GM12873 (cell line): ENCODE measurements at regions not wholly inside any gene's neighbourhood (a gene's known extent, or its start where the extent isn't known, plus 50 kb on each side); places are given as distances from the start of the nearest gene placed in this dataset.

ENCODE experiments used
- TF ChIP-seq, protein P1 (sequence below): IDR thresholded peaks from 2 replicates; pipeline ENCODE4 v1.5.1; 2012; ENCODE audit warnings: low read depth, mild to moderate bottlenecking, moderate library complexity, low read length, control low read depth; ENCODE audit not compliant: insufficient read depth; ENCODE audit errors: missing control alignments

DNA sequence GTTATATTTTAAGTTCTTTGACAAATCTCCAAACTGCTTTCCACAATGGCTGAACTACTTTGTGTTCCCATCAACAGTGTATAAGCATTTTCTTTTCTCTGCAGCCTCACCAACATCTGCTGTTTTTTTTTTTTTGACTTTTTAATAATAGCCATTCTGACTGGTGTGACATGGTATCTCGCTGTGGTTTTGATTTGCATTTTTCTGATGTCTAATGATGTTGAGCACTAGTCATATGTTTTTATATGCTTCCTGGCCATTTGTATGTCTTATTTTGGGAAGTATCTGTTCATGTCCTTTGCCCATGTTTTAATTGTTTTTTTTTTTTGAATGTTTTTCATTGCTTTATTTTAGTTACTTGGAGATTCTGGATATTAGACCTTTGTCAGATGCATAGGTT is 196.6 kb downstream of the PLK2 start:
- TF ChIP-seq, protein P1, sequence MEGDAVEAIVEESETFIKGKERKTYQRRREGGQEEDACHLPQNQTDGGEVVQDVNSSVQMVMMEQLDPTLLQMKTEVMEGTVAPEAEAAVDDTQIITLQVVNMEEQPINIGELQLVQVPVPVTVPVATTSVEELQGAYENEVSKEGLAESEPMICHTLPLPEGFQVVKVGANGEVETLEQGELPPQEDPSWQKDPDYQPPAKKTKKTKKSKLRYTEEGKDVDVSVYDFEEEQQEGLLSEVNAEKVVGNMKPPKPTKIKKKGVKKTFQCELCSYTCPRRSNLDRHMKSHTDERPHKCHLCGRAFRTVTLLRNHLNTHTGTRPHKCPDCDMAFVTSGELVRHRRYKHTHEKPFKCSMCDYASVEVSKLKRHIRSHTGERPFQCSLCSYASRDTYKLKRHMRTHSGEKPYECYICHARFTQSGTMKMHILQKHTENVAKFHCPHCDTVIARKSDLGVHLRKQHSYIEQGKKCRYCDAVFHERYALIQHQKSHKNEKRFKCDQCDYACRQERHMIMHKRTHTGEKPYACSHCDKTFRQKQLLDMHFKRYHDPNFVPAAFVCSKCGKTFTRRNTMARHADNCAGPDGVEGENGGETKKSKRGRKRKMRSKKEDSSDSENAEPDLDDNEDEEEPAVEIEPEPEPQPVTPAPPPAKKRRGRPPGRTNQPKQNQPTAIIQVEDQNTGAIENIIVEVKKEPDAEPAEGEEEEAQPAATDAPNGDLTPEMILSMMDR, result no peak

DNA sequence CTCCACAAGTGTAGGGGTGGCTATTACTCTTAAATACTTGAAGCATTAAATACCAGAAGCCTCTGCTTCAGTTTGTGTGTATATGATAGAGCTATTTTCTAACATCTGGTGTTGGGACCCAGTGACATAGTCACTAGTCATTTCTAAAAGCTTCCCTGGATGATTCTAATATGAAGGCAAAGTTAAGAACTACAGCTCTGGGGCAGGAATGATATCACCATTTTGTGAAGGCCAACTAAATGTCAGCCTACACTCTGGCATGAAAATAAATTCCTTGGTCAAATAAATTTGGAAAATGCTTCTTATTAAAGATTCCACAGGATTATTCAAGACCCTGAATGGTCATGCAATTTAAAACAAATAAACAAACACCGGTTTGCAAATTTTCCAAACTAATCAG is 197.7 kb downstream of the PLK2 start:
- TF ChIP-seq, protein P1, result no peak

DNA sequence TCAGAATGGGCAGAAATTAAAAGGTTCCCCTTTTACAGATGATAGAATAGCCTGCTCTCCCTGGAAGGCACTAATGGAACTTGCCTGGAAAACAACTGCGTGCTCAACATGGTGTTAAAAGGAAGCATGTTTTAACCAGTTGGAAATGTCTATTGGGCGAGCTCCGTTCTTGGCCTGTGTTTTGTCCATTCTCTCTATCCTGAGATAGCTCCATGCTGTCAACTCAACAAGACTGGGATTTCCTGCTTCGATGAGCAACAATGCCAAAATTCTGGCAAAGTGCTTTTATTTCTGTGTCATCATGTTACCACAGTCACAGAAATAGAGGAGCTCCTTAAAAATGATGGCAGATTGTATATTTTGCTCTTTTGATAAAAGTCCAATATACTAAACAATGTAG is 198.3 kb downstream of the PLK2 start:
- TF ChIP-seq, protein P1, result no peak

DNA sequence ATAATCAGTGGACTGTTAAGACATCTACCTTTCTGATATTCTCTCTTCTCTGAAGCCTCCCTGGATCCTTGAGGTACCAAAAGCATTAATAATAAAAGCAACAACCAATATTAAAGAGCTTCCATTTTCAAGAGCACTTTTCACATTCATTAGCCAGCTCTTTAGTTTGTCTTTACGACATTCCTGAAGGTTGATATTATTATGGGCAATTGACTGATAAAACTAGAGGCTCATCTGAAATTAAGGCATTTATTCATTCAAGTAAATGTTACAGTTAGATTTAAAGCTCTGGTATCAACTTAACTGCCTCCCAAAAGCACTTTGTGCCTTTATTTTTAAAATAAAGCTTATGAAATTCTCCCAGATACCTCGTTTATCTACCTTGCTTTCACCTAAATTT is 199.6 kb downstream of the PLK2 start:
- TF ChIP-seq, protein P1, result no peak

DNA sequence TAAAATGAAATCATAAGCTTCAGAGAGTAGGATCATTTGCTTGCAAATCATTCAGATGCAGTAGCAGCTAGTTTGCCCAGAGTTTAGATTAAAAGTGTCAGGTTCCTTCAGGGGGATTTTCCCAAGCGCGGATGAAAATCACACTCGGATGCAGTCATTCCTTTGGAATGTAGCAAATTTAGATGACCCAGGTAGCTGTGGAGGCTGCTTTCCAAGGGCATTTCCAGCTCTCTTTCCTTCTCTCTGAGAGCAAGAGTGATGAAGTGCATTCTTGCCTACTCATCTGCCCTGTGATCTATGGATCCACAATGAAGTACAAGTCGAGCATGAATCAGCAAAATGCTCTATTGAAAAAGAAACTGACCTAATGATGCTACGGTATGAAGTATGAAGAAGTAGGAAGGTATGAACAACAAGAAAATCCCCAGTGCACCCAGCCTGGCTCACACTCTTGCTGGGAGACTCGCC is 200.2 kb downstream of the PLK2 start:
- TF ChIP-seq, protein P1, result no peak

DNA sequence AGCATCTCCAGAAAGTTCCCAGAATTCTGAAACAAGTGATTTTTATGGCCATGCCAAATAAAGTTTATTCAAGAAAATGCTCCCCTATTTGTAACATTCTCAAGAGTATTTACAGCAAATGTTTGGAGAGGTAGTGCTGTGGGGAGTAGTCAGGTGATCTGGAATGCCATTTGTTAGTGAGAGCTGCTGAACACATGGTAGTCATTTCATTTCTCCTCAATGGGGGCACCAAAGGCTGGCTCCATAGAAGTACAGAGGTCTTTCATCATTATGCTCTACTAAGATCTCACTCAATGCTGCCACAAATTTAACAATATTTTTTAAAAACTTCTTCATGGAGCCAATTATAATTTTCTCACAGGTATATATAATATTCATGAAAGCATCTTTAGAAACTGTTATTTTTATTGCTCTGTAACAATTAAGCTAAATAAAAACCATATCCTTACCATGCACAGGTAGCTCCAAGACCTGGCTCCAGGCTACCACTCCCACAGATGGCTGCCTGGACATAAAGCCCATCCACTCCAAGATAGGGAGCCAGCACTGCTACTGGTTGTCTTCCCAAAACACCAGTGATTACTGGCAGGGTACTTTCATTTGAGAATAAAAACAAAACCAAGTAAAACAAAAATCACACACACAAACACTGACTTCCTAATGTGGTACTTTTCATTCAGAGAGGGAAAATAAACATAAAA is 200.8 kb downstream of the PLK2 start:
- TF ChIP-seq, protein P1, result no peak

DNA sequence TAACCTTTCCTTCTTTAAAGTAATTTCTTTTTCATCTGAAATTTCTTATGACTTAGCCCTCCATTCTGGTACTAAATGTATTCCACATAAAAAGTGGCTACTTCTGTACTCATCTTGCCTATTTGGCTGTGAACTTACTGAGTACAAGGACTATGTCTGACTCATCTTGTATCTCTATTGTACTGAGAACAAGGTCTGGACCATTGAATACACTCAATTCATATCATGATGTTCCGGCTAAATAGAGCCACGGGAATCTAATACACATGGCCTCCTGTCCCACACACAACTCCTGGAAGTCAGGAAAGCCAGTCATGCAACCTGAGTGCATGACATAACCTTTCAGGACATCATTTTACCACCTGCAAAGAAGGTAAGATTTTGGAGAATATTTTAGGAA is 203.9 kb downstream of the PLK2 start:
- TF ChIP-seq, protein P1, result no peak
